ENCODE measurements at regions not wholly inside any gene's neighbourhood (a gene's known extent, or its start where the extent isn't known, plus 50 kb on each side); places are given as distances from the start of the nearest gene placed in this dataset.

GRCh38 chr2:34408100-34408499, 809.0 kb upstream of the FAM98A start:
- ChIA-PET POLR2A (no interaction called here), CTCF (no interaction called here)
- no peak for TF ChIP-seq ZNF169 (tag by site-specific recombination; IDR thresholded peaks at IDR 0.05)
- no peak for TF ChIP-seq ZNF776 (tag by site-specific recombination; IDR thresholded peaks at IDR 0.05; ENCODE audit: borderline replicate concordance)
- TF ChIP-seq ZBTB11 (tag by site-specific recombination; conservative IDR thresholded peaks at IDR 0.05; ENCODE audit: low read depth) = no peak
- TF ChIP-seq ZNF426 (tag by site-specific recombination; IDR thresholded peaks at IDR 0.05) = no peak
- TF ChIP-seq ZNF221 (tag by site-specific recombination; IDR thresholded peaks at IDR 0.05; ENCODE audit: borderline replicate concordance) = no peak
- TF ChIP-seq ZNF785 (tag by site-specific recombination; IDR thresholded peaks at IDR 0.05) = no peak
- TF ChIP-seq REST (tag by site-specific recombination; IDR thresholded peaks at IDR 0.05) = no peak
- no peak for TF ChIP-seq TRIM28 (IDR thresholded peaks at IDR 0.05; ENCODE audit: borderline replicate concordance, low read length)
- TF ChIP-seq ZNF639 (tag by site-specific recombination; IDR thresholded peaks at IDR 0.05) = no peak
- Histone ChIP-seq H3K36me3 (ENCODE audit: control insufficient read depth in 2 of 2, insufficient read depth in 1 of 2, low read length in 2 of 2) (no peaks in the 10 kb centered on the region), H3K9me3 (ENCODE audit: control insufficient read depth, insufficient read depth, low read depth, low read length) (no peaks in the 10 kb centered on the region), H3K4me3 (ENCODE audit: low read depth, low read length) (no peak overlapping the region), H3K4me1 (ENCODE audit: control insufficient read depth, insufficient read depth, low read length) (no peaks in the 10 kb centered on the region), H3K27ac (ENCODE audit: extremely low read depth, low read depth, low read length) (no peak overlapping the region)

- H3K4me1 ChIP-seq (ENCODE audit: control insufficient read depth, insufficient read depth, low read length) = no peaks in the 10 kb centered on the region
- no peak overlapping the region for H3K27ac ChIP-seq (ENCODE audit: extremely low read depth, low read depth, low read length)
- ChIA-PET CTCF (no interaction called here), POLR2A (no interaction called here)
- TF ChIP-seq ZNF585B (tag by site-specific recombination; IDR thresholded peaks at IDR 0.05) (no peak), ZNF341 (tag by site-specific recombination; IDR thresholded peaks at IDR 0.05; ENCODE audit: low read depth) (no peak), MZF1 (tag by site-specific recombination; IDR thresholded peaks at IDR 0.05; ENCODE audit: borderline replicate concordance) (no peak), OVOL3 (tag by site-specific recombination; IDR thresholded peaks at IDR 0.05) (no peak), ZNF843 (tag by site-specific recombination; IDR thresholded peaks at IDR 0.05) (no peak), ZNF558 (tag by site-specific recombination; IDR thresholded peaks at IDR 0.05) (no peak), ZBTB11 (tag by site-specific recombination; conservative IDR thresholded peaks at IDR 0.05; ENCODE audit: low read depth) (no peak), ZNF248 (tag by site-specific recombination; IDR thresholded peaks at IDR 0.05) (no peak)
- no peaks in the 10 kb centered on the region for H3K36me3 ChIP-seq (ENCODE audit: control insufficient read depth in 2 of 2, insufficient read depth in 1 of 2, low read length in 2 of 2)
- H3K4me3 ChIP-seq (ENCODE audit: low read depth, low read length) = no peak overlapping the region
- H3K9me3 ChIP-seq (ENCODE audit: control insufficient read depth, insufficient read depth, low read depth, low read length) = no peaks in the 10 kb centered on the region
Observed at GRCh38 chr2:34403512-34403911, 804.4 kb upstream of the FAM98A start.

Data from HEK293 (cell line).